HG02610 (cell line): ENCODE measurements at regions not wholly inside any gene's neighbourhood (a gene's known extent, or its start where the extent isn't known, plus 50 kb on each side); places are given as distances from the start of the nearest gene placed in this dataset.

Experiments
- ATAC-seq: cut with Tn5 transposase; IDR thresholded peaks from one replicate; pipeline ENCODE4 v1.9.1; 2021; ENCODE audit warnings: mild to moderate bottlenecking, moderate library complexity; ENCODE audit not compliant: unreplicated experiment

DNA sequence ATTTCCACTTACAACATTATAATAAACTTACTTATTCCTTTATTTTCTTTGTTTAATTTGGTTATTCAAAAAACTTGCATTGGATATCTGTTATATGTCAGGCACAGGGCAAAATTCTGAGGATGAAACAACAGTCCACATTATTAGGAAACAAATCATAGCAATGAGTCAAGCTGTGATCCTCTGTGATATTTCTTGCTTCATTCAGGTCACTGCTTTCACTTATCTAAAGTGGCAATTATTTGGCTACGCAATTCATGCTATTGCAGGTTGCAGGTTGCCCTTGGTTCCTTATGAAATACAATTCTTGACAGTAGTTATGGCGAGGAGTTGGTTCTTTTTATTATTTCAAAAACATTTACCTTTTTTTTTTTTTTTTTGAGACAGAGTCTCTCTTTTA, 66.4 kb upstream of the CNTN6 start:
- ATAC-seq, result no peak

DNA sequence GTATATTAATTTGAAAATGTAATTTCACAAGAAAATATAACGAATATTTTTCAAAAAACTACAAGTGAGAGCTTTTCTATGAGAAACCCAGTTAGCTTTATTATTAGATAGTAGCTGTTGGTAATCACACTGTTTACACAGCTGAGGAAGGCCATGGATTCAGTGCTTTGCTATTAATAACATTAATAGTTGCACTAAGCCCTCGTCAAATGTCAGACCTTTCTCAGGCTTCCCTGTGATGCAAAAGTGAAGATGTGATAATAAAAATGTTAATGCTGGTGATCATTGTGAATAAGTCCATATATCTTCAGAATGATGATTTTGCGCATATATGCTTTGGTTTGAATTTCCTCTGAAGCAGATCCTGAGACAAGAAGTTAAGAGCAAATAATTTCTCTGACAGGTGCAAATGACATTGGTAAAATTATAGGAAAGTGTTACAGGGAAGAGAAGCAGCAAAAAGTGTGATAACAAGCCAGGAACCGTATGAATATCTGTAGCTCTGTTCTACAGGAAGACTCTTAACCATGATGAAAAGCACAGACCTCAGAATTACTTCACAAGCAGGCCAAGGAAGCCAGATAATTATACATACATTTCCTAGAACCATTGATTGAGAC, 56.5 kb upstream of the CNTN6 start:
- ATAC-seq, result no peak

DNA sequence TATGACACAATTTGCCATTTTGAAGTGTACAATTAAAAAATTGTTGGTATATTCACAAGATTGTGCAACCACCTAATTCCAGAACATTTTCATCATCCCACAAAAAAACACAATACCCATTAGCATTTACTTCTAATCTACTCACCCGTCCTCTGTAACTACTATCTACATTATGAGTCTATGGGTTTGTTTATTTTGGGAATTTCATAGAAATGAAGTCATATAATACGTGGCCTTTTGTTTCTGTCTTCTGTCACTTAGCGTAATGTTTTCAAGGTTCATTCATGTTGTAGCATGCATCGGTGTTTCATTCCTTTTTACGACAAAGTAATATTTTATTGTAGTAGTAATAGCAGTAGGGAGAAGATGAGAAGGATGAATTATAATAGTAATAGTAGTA, 55.2 kb upstream of the CNTN6 start:
- ATAC-seq, result no peak
